ENCODE measurements at regions not wholly inside any gene's neighbourhood (a gene's known extent, or its start where the extent isn't known, plus 50 kb on each side); places are given as distances from the start of the nearest gene placed in this dataset.

- Histone ChIP-seq H4K20me1 (ENCODE audit: control insufficient read depth, extremely low read depth, insufficient read depth, low read length) (no peaks in the 10 kb centered on the region), H3K9me1 (ENCODE audit: control insufficient read depth, extremely low read depth, insufficient read depth, low read length) (no peaks in the 10 kb centered on the region), H3K27ac (ENCODE audit: control insufficient read depth, insufficient read depth, low read length) (no peak overlapping the region), H3K4me2 (ENCODE audit: control insufficient read depth, extremely low read depth, insufficient read depth, low read depth, low read length) (no peak overlapping the region), H3K4me1 (ENCODE audit: control insufficient read depth, extremely low read depth, insufficient read depth, low read length) (no peaks in the 10 kb centered on the region), H3K79me2 (ENCODE audit: control insufficient read depth, insufficient read depth, low read length) (no peaks in the 10 kb centered on the region), H3K9me3 (ENCODE audit: control insufficient read depth, low read depth, low read length) (no peaks in the 10 kb centered on the region), H2AFZ (ENCODE audit: control insufficient read depth, low read length) (no peak overlapping the region), H3K9ac (ENCODE audit: control insufficient read depth, extremely low read depth, insufficient read depth, low read length) (no peak overlapping the region), H3K36me3 (ENCODE audit: control insufficient read depth in 2 of 2, extremely low read depth in 1 of 2, insufficient read depth in 2 of 2, low read length in 2 of 2) (no peaks in the 10 kb centered on the region), H3K4me3 (ENCODE audit: control insufficient read depth in 2 of 3, extremely low read depth in 1 of 3, insufficient read depth in 2 of 3, low read depth in 1 of 3, low read length in 3 of 3) (no peak overlapping the region), H3K27me3 (ENCODE audit: control insufficient read depth, extremely low read depth, insufficient read depth, low read length) (no peaks in the 10 kb centered on the region)
- FAIRE-seq (no peak), DNase-seq (ENCODE audit: low read depth, low spot score) (no peak)
- TF ChIP-seq CTCF (optimal IDR thresholded peaks at IDR 0.05 in 1 of 3, IDR thresholded peaks at IDR 0.05 in 1 of 3, conservative IDR thresholded peaks at IDR 0.05 in 1 of 3; ENCODE audit: extremely low read depth in 1 of 3, insufficient read depth in 2 of 3, low read length in 3 of 3) (no peak), EZH2 (IDR thresholded peaks at IDR 0.05; ENCODE audit: low read length) (no peak)
- dilution Hi-C loops (cut with MboI; ENCODE audit: extremely low pct_ligation_motif_present, low sequenced_read_pairs), result loop anchor here (25.0 kb wide), 1 partner anchor 532 kb away; no protein-coding TSS in a partner anchor
Observed at GRCh38 chr4:96305030-96305429, 465.1 kb downstream of the PDHA2 start.

- Histone ChIP-seq H2AFZ (ENCODE audit: control insufficient read depth, low read length) (peak overlapping the region; percentile 42), H3K9me3 (ENCODE audit: control insufficient read depth, low read depth, low read length) (no peaks in the 10 kb centered on the region), H3K27ac (ENCODE audit: control insufficient read depth, insufficient read depth, low read length) (no peak overlapping the region), H3K36me3 (ENCODE audit: control insufficient read depth in 2 of 2, extremely low read depth in 1 of 2, insufficient read depth in 2 of 2, low read length in 2 of 2) (no peaks in the 10 kb centered on the region), H3K9me1 (ENCODE audit: control insufficient read depth, extremely low read depth, insufficient read depth, low read length) (no peaks in the 10 kb centered on the region), H3K9ac (ENCODE audit: control insufficient read depth, extremely low read depth, insufficient read depth, low read length) (no peak overlapping the region), H3K4me3 (ENCODE audit: control insufficient read depth in 2 of 3, extremely low read depth in 1 of 3, insufficient read depth in 2 of 3, low read depth in 1 of 3, low read length in 3 of 3) (peak overlapping the region in 1 of 3 experiments; percentile 40), H3K4me1 (ENCODE audit: control insufficient read depth, extremely low read depth, insufficient read depth, low read length) (no peaks in the 10 kb centered on the region), H3K27me3 (ENCODE audit: control insufficient read depth, extremely low read depth, insufficient read depth, low read length) (no peaks in the 10 kb centered on the region), H4K20me1 (ENCODE audit: control insufficient read depth, extremely low read depth, insufficient read depth, low read length) (no peaks in the 10 kb centered on the region), H3K79me2 (ENCODE audit: control insufficient read depth, insufficient read depth, low read length) (no peaks in the 10 kb centered on the region), H3K4me2 (ENCODE audit: control insufficient read depth, extremely low read depth, insufficient read depth, low read depth, low read length) (peak overlapping the region; percentile 27)
- no peak for TF ChIP-seq EZH2 (IDR thresholded peaks at IDR 0.05; ENCODE audit: low read length)
- no peak for TF ChIP-seq CTCF (optimal IDR thresholded peaks at IDR 0.05 in 1 of 3, IDR thresholded peaks at IDR 0.05 in 1 of 3, conservative IDR thresholded peaks at IDR 0.05 in 1 of 3; ENCODE audit: extremely low read depth in 1 of 3, insufficient read depth in 2 of 3, low read length in 3 of 3)
- no peak for FAIRE-seq
- no peak for DNase-seq (ENCODE audit: low read depth, low spot score)
- dilution Hi-C loops (cut with MboI; ENCODE audit: extremely low pct_ligation_motif_present, low sequenced_read_pairs), result loop anchor here (25.0 kb wide), 1 partner anchor 525 kb away; no protein-coding TSS in a partner anchor
Observed at GRCh38 chr4:96312046-96312685, 472.3 kb downstream of the PDHA2 start.

All from keratinocyte (primary cell).